Right cardiac atrium (tissue), 5 donors: ENCODE measurements at regions not wholly inside any gene's neighbourhood (a gene's known extent, or its start where the extent isn't known, plus 50 kb on each side); places are given as distances from the start of the nearest gene placed in this dataset.
A peak's percentile ranks its signal among the peaks of the same experiment; 100 is the strongest.

Source experiments
- ATAC-seq, 2 donors: fragments of 200-7000 bp; cut with Tn5 transposase; one replicate each; pipeline versions ENCODE4 v1.8.0 to v1.9.1; 2020; ENCODE audit warnings: moderate library complexity in 2 of 2, mild to moderate bottlenecking in 1 of 2
- DNase-seq, 3 donors: peaks; one replicate each; pipeline ENCODE4 v3.0.0-alpha.2; 2020
- H3K27ac ChIP-seq: one replicate; pipeline ENCODE4 v1.5.1; 2013; ENCODE audit warnings: mild to moderate bottlenecking, low read length, control low read depth, moderate library complexity
- H3K27me3 ChIP-seq: one replicate; pipeline ENCODE4 v1.6.1; 2013; ENCODE audit not compliant: control insufficient read depth, insufficient read depth
- H3K4me1 ChIP-seq: one replicate; pipeline ENCODE4 v1.6.1; 2013; ENCODE audit warnings: low read length; ENCODE audit not compliant: control insufficient read depth, insufficient read depth
- H3K4me3 ChIP-seq: one replicate; pipeline ENCODE4 v1.5.1; 2013; ENCODE audit warnings: low read length, control low read depth
- H3K9me3 ChIP-seq: one replicate; pipeline ENCODE4 v1.6.1; 2013; ENCODE audit warnings: low read length; ENCODE audit not compliant: control insufficient read depth
- WGBS: extraction: QIAGEN DNeasy Blood & Tissue Kit; methylation state at CpG from one replicate; pipeline ENCODE4 v1.1.7; 2013; 5-methylcytosine and 5-hydroxymethylcytosine counted together
- intact Hi-C, 4 donors: fragments of 100-400 bp; cut with DNase I; formaldehyde crosslinking; loops; one replicate each; pipeline versions ENCODE4 v1.11.0 to v1.14.0; 2022 to 2023
- donor health status: healthy with polysubstance abuse.
- donor health status: DM: no; HTN: yes; CAD: no.
- donor health status: DM: no; HTN: no; CAD: no.
- donor health status: DM: no; HTN: yes; CAD: no; lungs with severe emphysema.
- donor health status: DM: yes; HTN: yes; CAD: no.

GRCh38 chr4:3389233-3390215, 52.2 kb upstream of the HGFAC start:
- intact Hi-C loops: no loop called here
- Histone ChIP-seq H3K9me3 (no peaks in the 10 kb centered on the region), H3K4me1 (peaks cover 4% of the 10 kb centered on the region), H3K27me3 (no peaks in the 10 kb centered on the region), H3K27ac (peak overlapping the region; percentile 28), H3K4me3 (no peak overlapping the region)
- 75% methylated on average over 32 of the region's 32 CpGs for WGBS
- ATAC-seq: no peak
- peak in 1 of 3 donors; percentile 61 for DNase-seq

- ATAC-seq (no peak), DNase-seq (peak in 1 of 3 donors; percentile 51)
- Histone ChIP-seq H3K27ac (no peak overlapping the region), H3K4me1 (peaks cover 4% of the 10 kb centered on the region), H3K27me3 (no peaks in the 10 kb centered on the region), H3K9me3 (no peaks in the 10 kb centered on the region), H3K4me3 (no peak overlapping the region)
- 93% methylated on average over 24 of the region's 24 CpGs for WGBS
- intact Hi-C loops: no loop called here
These were observed 51.4 kb upstream of the HGFAC start for GRCh38 chr4:3390288-3390811.

- Histone ChIP-seq H3K27me3 (no peaks in the 10 kb centered on the region), H3K4me3 (no peak overlapping the region), H3K9me3 (no peaks in the 10 kb centered on the region), H3K4me1 (peaks cover 4% of the 10 kb centered on the region), H3K27ac (no peak overlapping the region)
- 89% methylated on average over 9 of the region's 9 CpGs for WGBS
- intact Hi-C loops: no loop called here
- ATAC-seq (no peak), DNase-seq (peak in 1 of 3 donors; percentile 48)
These were observed 50.3 kb upstream of the HGFAC start for GRCh38 chr4:3391422-3391821.
